ENCODE measurements at regions not wholly inside any gene's neighbourhood (a gene's known extent, or its start where the extent isn't known, plus 50 kb on each side); places are given as distances from the start of the nearest gene placed in this dataset.
"Not testable (repeated sequence)": the region's sequence is repeated elsewhere in the genome, so short reads cannot be mapped to it uniquely, and the experiment has no call there.

DNA sequence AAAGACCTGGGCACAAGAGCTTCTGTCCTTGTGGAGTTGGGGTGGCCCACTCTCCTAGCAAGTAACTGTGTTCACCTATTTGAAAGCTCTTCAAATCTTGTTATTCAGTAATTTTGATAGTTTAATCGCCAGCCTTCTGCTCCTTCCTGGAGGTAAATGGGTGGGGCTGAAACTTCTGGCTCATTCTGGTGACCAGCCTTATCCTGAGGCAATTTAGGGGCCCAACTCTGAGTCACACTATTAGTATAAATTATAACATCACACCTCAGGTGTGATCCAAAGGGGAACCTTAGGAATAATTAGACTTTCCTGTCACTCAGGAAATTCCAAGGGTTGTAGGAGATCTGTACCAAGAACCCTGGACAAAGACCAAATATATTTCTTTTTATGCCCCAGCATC is 255.8 kb upstream of the RGPD4 start:
- H4K20me1 ChIP-seq (ENCODE audit: control insufficient read depth, insufficient read depth, low read depth, low read length) = no peaks in the 10 kb centered on the region
- H3K4me2 ChIP-seq (ENCODE audit: low read length) = no peak overlapping the region
- H3K4me3 ChIP-seq (ENCODE audit: low read length) = no peak overlapping the region
- no peaks in the 10 kb centered on the region for H3K9me3 ChIP-seq (ENCODE audit: control insufficient read depth, insufficient read depth, low read length)
- no peaks in the 10 kb centered on the region for H3K4me1 ChIP-seq (ENCODE audit: control insufficient read depth, low read length)
- no peak overlapping the region for H3K27ac ChIP-seq (ENCODE audit: low read depth, low read length)
- no peaks in the 10 kb centered on the region for H3K36me3 ChIP-seq (ENCODE audit: control insufficient read depth, low read length)
- H3K9me2 ChIP-seq (replicated peaks; ENCODE audit: control insufficient read depth, low read length) = no peaks in the 10 kb centered on the region
- H3K27me3 ChIP-seq (ENCODE audit: control insufficient read depth, low read length) = no peaks in the 10 kb centered on the region
- no peaks in the 10 kb centered on the region for H3K79me2 ChIP-seq (ENCODE audit: control insufficient read depth, low read length)
- H3F3A ChIP-seq (ENCODE audit: control insufficient read depth, insufficient read depth) = no peaks in the 10 kb centered on the region
- TF ChIP-seq, protein P1, sequence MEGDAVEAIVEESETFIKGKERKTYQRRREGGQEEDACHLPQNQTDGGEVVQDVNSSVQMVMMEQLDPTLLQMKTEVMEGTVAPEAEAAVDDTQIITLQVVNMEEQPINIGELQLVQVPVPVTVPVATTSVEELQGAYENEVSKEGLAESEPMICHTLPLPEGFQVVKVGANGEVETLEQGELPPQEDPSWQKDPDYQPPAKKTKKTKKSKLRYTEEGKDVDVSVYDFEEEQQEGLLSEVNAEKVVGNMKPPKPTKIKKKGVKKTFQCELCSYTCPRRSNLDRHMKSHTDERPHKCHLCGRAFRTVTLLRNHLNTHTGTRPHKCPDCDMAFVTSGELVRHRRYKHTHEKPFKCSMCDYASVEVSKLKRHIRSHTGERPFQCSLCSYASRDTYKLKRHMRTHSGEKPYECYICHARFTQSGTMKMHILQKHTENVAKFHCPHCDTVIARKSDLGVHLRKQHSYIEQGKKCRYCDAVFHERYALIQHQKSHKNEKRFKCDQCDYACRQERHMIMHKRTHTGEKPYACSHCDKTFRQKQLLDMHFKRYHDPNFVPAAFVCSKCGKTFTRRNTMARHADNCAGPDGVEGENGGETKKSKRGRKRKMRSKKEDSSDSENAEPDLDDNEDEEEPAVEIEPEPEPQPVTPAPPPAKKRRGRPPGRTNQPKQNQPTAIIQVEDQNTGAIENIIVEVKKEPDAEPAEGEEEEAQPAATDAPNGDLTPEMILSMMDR (IDR thresholded peaks at IDR 0.05; ENCODE audit: low read depth, low read length, poor library complexity, severe bottlenecking) = no peak
- no peak for TF ChIP-seq EZH2phosphoT487 (IDR thresholded peaks at IDR 0.05; ENCODE audit: borderline replicate concordance, low read length)

DNA sequence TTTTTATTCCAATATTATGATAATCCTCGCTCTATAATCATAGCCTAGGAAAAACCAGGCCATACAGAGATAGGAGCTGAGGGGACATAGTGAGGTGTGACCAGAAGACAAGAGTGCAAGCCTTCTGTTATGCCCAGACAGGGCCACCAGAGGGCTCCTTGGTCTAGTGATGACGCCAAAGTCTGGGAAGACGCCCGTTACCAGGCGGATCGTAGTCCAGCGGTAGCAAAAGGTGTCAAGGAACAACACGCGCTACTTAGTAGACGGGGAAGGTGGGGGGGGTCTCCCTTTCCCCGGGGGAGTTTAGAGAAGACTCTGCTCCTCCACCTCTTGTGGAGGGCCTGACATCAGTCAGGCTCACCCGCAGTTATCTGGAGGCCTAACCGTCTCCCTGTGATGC is 253.8 kb upstream of the RGPD4 start:
- H3F3A ChIP-seq (ENCODE audit: control insufficient read depth, insufficient read depth); H3K27me3 ChIP-seq (ENCODE audit: control insufficient read depth, low read length); H3K4me1 ChIP-seq (ENCODE audit: control insufficient read depth, low read length); H3K4me2 ChIP-seq (ENCODE audit: low read length); H3K9me2 ChIP-seq (replicated peaks; ENCODE audit: control insufficient read depth, low read length); H3K27ac ChIP-seq (ENCODE audit: low read depth, low read length); H3K36me3 ChIP-seq (ENCODE audit: control insufficient read depth, low read length); H3K79me2 ChIP-seq (ENCODE audit: control insufficient read depth, low read length); H3K9me3 ChIP-seq (ENCODE audit: control insufficient read depth, insufficient read depth, low read length); H4K20me1 ChIP-seq (ENCODE audit: control insufficient read depth, insufficient read depth, low read depth, low read length); H3K4me3 ChIP-seq (ENCODE audit: low read length): not testable (repeated sequence)

DNA sequence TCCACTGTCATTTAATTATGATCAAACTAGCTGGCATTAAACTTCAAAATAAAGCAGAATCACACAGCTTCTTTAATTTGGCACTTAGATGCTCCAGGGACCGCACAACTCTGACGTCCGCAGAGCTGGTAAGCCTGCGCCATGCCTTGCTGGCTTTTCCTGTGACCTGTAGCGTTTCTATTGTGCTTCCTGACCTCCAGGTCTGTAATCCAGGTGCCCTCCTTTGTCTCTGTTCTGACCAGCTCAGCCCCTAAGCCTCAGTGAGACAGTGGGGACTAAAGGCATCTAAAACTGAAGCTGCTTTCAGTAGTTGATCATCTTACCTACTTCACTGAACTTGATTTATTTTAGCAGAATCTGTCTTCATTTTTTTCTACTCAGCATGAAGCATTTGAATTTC is 249.7 kb upstream of the RGPD4 start:
- Histone ChIP-seq H3K4me3 (ENCODE audit: low read length) (no peak overlapping the region), H3K27ac (ENCODE audit: low read depth, low read length) (no peak overlapping the region), H3K9me3 (ENCODE audit: control insufficient read depth, insufficient read depth, low read length) (no peaks in the 10 kb centered on the region), H3K4me1 (ENCODE audit: control insufficient read depth, low read length) (no peaks in the 10 kb centered on the region), H3F3A (ENCODE audit: control insufficient read depth, insufficient read depth) (no peaks in the 10 kb centered on the region), H3K27me3 (ENCODE audit: control insufficient read depth, low read length) (no peaks in the 10 kb centered on the region), H3K4me2 (ENCODE audit: low read length) (no peak overlapping the region), H3K9me2 (replicated peaks; ENCODE audit: control insufficient read depth, low read length) (no peaks in the 10 kb centered on the region), H3K36me3 (ENCODE audit: control insufficient read depth, low read length) (no peaks in the 10 kb centered on the region), H3K79me2 (ENCODE audit: control insufficient read depth, low read length) (no peaks in the 10 kb centered on the region), H4K20me1 (ENCODE audit: control insufficient read depth, insufficient read depth, low read depth, low read length) (no peaks in the 10 kb centered on the region)
- no peak for TF ChIP-seq EZH2phosphoT487 (IDR thresholded peaks at IDR 0.05; ENCODE audit: borderline replicate concordance, low read length)
- TF ChIP-seq, protein P1 (IDR thresholded peaks at IDR 0.05; ENCODE audit: low read depth, low read length, poor library complexity, severe bottlenecking) = no peak

DNA sequence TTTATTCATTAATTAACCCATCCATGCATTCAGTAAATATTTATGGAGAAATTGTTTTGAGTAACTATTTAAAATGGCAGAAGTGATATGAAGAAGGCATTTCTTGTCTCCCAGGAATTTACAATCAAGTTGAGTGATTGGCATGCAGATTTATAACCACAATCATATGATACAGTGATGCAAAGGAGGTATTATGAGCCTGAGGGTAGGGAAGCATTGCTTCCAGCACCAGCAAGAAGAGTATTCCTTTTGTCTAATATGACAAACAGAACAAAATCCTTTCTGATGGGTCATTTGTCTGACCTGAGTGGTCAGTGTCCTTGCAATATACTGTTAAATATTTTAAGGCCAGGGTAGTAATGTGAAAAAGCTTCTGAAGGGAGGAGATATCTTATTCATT is 244.2 kb upstream of the RGPD4 start:
- Histone ChIP-seq H3F3A (ENCODE audit: control insufficient read depth, insufficient read depth) (no peaks in the 10 kb centered on the region), H3K36me3 (ENCODE audit: control insufficient read depth, low read length) (no peaks in the 10 kb centered on the region), H3K27me3 (ENCODE audit: control insufficient read depth, low read length) (no peaks in the 10 kb centered on the region), H3K4me3 (ENCODE audit: low read length) (no peak overlapping the region), H3K4me2 (ENCODE audit: low read length) (no peak overlapping the region), H4K20me1 (ENCODE audit: control insufficient read depth, insufficient read depth, low read depth, low read length) (no peaks in the 10 kb centered on the region), H3K9me2 (replicated peaks; ENCODE audit: control insufficient read depth, low read length) (no peaks in the 10 kb centered on the region), H3K4me1 (ENCODE audit: control insufficient read depth, low read length) (no peaks in the 10 kb centered on the region), H3K9me3 (ENCODE audit: control insufficient read depth, insufficient read depth, low read length) (no peaks in the 10 kb centered on the region), H3K27ac (ENCODE audit: low read depth, low read length) (no peak overlapping the region), H3K79me2 (ENCODE audit: control insufficient read depth, low read length) (no peaks in the 10 kb centered on the region)
- TF ChIP-seq, protein P1 (IDR thresholded peaks at IDR 0.05; ENCODE audit: low read depth, low read length, poor library complexity, severe bottlenecking) = no peak
- no peak for TF ChIP-seq EZH2phosphoT487 (IDR thresholded peaks at IDR 0.05; ENCODE audit: borderline replicate concordance, low read length)
